AG04450 (cell line): ENCODE measurements at regions not wholly inside any gene's neighbourhood (a gene's known extent, or its start where the extent isn't known, plus 50 kb on each side); places are given as distances from the start of the nearest gene placed in this dataset.

Experiments used
- CTCF ChIA-PET: fragments of 300-600, 350-600 bp; formaldehyde crosslinking; extraction: SDS; loops from one replicate; lab custom pipeline; 2022; ENCODE audit warnings: antibody characterized with exemption, inconsistent platforms; lab: Charles Lee
- POLR2A ChIA-PET: fragments of 350-600 bp; formaldehyde crosslinking; extraction: SDS; loops from one replicate; lab custom pipeline; 2021; ENCODE audit warnings: antibody characterized with exemption, inconsistent platforms; lab: Yijun Ruan, JAX
- DNase-seq: peaks from one replicate; pipeline ENCODE4 v3.0.0-alpha.2; 2011; ENCODE audit warnings: low read depth, low spot score
- H3K27ac ChIP-seq: one replicate; pipeline ENCODE4 v1.5.1; 2012; ENCODE audit warnings: low read depth, low read length, control low read depth
- H3K27me3 ChIP-seq: one replicate; pipeline ENCODE4 v1.6.0; 2012; ENCODE audit warnings: low read length; ENCODE audit not compliant: control insufficient read depth, insufficient read depth
- H3K4me3 ChIP-seq: 2 replicates; pipeline ENCODE4 v1.5.1; 2011; ENCODE audit warnings: mild to moderate bottlenecking, low read depth, low read length, control low read depth
- H3K9me3 ChIP-seq: 2 replicates; pipeline ENCODE4 v1.5.1; 2012; ENCODE audit warnings: low read length; ENCODE audit not compliant: control insufficient read depth, insufficient read depth
- TF ChIP-seq, protein P1 (sequence below): IDR thresholded peaks from 2 replicates; pipeline ENCODE4 v1.5.1; 2011; ENCODE audit warnings: low read depth, low read length, control low read depth, inconsistent platforms

DNA sequence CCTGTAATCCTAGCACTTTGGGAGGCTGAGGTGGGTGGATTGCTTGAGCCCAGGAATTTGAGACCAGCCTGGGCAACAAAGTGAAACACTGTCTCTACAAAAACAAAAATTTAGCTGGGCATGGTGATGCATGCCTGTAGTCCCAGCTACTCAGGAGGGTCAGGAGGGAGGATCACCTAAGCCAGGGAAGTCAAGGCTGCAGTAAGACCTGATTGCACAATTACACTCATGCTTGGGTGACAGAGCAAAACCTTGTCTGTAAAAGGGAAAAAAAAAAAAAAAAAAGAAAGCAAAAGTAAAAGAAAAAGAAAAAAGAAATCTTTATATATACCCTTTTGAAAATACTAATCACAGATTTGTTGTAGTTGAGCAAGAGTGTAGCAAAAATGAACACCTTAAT, 801.0 kb upstream of the IGFBP7 start:
- H3K27me3 ChIP-seq: no peaks in the 10 kb centered on the region
- peaks cover 6% of the 10 kb centered on the region for H3K9me3 ChIP-seq
- no peak for DNase-seq
- no peak overlapping the region for H3K4me3 ChIP-seq
- TF ChIP-seq, protein P1, sequence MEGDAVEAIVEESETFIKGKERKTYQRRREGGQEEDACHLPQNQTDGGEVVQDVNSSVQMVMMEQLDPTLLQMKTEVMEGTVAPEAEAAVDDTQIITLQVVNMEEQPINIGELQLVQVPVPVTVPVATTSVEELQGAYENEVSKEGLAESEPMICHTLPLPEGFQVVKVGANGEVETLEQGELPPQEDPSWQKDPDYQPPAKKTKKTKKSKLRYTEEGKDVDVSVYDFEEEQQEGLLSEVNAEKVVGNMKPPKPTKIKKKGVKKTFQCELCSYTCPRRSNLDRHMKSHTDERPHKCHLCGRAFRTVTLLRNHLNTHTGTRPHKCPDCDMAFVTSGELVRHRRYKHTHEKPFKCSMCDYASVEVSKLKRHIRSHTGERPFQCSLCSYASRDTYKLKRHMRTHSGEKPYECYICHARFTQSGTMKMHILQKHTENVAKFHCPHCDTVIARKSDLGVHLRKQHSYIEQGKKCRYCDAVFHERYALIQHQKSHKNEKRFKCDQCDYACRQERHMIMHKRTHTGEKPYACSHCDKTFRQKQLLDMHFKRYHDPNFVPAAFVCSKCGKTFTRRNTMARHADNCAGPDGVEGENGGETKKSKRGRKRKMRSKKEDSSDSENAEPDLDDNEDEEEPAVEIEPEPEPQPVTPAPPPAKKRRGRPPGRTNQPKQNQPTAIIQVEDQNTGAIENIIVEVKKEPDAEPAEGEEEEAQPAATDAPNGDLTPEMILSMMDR: no peak
- no peak overlapping the region for H3K27ac ChIP-seq
- ChIA-PET CTCF (no interaction called here), POLR2A (no interaction called here)

GRCh38 chr4:57910151-57910550, 800.0 kb upstream of the IGFBP7 start:
- Histone ChIP-seq H3K27ac (no peak overlapping the region), H3K4me3 (no peak overlapping the region), H3K27me3 (no peaks in the 10 kb centered on the region), H3K9me3 (peaks cover 6% of the 10 kb centered on the region)
- no peak for DNase-seq
- POLR2A ChIA-PET: no interaction called here
- CTCF ChIA-PET: no interaction called here
- TF ChIP-seq, protein P1: no peak

GRCh38 chr4:57905965-57906364, 795.8 kb upstream of the IGFBP7 start:
- H3K27ac ChIP-seq: no peak overlapping the region
- CTCF ChIA-PET: no interaction called here

DNA sequence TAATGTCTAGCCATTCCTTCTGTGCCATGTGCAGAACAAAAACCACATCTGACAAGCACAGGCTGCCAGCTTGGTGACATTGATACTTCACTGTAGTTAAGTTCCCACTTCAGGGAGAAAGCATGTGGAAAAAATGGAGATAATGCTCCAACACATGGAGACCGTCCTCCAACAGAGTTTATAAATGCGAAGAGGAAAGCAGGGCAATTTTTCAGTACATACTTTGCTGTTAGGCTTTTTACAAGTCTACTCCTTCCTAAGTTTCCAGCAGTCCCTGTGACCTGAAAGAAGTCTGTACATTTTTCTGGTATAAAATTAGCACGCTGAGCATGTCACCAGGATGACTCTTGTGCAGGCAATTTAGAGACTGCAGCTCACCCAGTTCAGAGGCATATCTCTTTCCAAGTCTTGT, 766.9 kb upstream of the IGFBP7 start:
- Histone ChIP-seq H3K9me3 (no peaks in the 10 kb centered on the region; the same call in 1 of the 2 replicates), H3K27ac (no peak overlapping the region), H3K4me3 (no peak overlapping the region), H3K27me3 (no peaks in the 10 kb centered on the region)
- ChIA-PET CTCF (no interaction called here), POLR2A (no interaction called here)
- DNase-seq: no peak
- TF ChIP-seq, protein P1: no peak

More at GRCh38 chr4:57905965-57906364, 795.8 kb upstream of the IGFBP7 start:
- TF ChIP-seq, protein P1: no peak
- no peaks in the 10 kb centered on the region for H3K27me3 ChIP-seq
- peaks cover 4% of the 10 kb centered on the region for H3K9me3 ChIP-seq
- POLR2A ChIA-PET: no interaction called here
- no peak overlapping the region for H3K4me3 ChIP-seq
- DNase-seq: no peak

GRCh38 chr4:57875829-57876392, 765.7 kb upstream of the IGFBP7 start:
- ChIA-PET CTCF (no interaction called here), POLR2A (no interaction called here)
- no peak overlapping the region for H3K27ac ChIP-seq
- DNase-seq: no peak
- H3K4me3 ChIP-seq: no peak overlapping the region
- no peaks in the 10 kb centered on the region for H3K27me3 ChIP-seq
- H3K9me3 ChIP-seq: no peaks in the 10 kb centered on the region; the same call in 1 of the 2 replicates
- TF ChIP-seq, protein P1: no peak
